Activated CD4-positive, alpha-beta memory T cell treated with anti-CD3 and anti-CD28 coated beads for 36 hours (primary cell): ENCODE measurements at regions not wholly inside any gene's neighbourhood (a gene's known extent, or its start where the extent isn't known, plus 50 kb on each side); places are given as distances from the start of the nearest gene placed in this dataset.

Experiments
- CTCF ChIA-PET: fragments of 350-600 bp; sonication (Branson Sonifier 250); formaldehyde crosslinking; loops from one replicate; lab custom pipeline; 2021; ENCODE audit warnings: antibody characterized with exemption, inconsistent platforms; lab: Charles Lee
- POLR2A ChIA-PET: fragments of 350-600 bp; sonication (Branson Sonifier 250); formaldehyde crosslinking; loops from one replicate; lab custom pipeline; 2021; ENCODE audit warnings: antibody characterized with exemption; lab: Charles Lee
- DNase-seq: peaks from one replicate; pipeline ENCODE4 v3.0.0-alpha.2; 2020
- H3K27ac Mint-ChIP-seq: one replicate; pipeline ENCODE4 v1.8.0; 2021; ENCODE audit warnings: mixed read lengths
- H3K27me3 Mint-ChIP-seq: one replicate; pipeline ENCODE4 v1.8.0; 2021; ENCODE audit warnings: mixed read lengths
- H3K36me3 Mint-ChIP-seq: one replicate; pipeline ENCODE4 v1.8.0; 2021; ENCODE audit warnings: mixed read lengths
- H3K4me1 Mint-ChIP-seq: one replicate; pipeline ENCODE4 v1.8.0; 2021; ENCODE audit warnings: low read depth, mixed read lengths
- H3K4me3 Mint-ChIP-seq: one replicate; pipeline ENCODE4 v1.8.0; 2021; ENCODE audit warnings: mild to moderate bottlenecking, mixed read lengths
- H3K9me3 Mint-ChIP-seq: one replicate; pipeline ENCODE4 v1.8.0; 2021; ENCODE audit warnings: mixed read lengths
- intact Hi-C: fragments of 100-400 bp; cut with micrococcal nuclease; formaldehyde crosslinking; loops from one replicate; pipeline ENCODE4 v1.15.1; 2023

DNA sequence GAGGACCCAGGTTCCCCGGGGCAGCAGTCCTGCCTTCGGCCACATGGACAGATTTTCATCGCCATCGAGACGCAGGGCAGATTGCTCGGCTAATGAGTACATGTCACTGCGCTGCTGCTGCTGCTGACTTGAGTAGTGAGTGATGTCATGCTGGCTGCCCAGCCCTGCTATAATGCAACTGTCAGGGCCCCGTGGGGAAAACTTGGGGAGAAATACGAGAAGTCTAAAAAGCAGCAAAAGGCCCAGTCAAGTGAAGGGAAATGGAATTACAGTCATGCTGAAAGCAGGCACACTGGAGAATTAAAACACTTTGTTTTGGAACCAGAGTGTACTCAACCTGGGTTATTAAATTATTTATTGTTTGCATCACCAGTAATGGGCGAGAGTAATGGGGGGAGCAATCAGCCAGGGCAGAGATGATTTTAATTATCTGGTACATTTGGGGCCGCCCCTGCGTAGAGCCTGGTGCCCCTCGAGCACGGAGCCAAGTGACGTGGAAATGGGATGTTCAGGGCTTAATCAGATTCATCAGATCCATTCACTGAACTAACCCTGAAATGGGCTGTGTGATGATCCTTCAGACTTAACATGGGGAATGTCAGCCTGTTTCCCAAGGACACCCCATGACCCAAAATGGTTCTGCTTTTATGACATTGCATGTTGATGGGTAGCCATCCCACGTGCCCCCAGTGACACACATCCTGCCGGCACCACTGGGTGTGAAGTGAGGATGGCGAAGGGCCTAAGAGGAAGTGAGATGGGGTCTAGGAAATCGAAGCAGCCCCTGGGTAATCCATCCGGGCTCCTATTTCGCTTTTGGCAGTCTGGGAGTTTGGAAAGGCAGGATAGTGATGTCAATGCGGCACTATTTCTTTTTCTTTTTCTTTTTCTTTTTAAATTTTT lies 241.6 kb upstream of the CADM1 start:
- Mint-ChIP-seq H3K4me1 (no peaks in the 10 kb centered on the region), H3K27ac (no peak overlapping the region), H3K27me3 (peaks cover 2% of the 10 kb centered on the region), H3K36me3 (no peaks in the 10 kb centered on the region), H3K9me3 (no peaks in the 10 kb centered on the region), H3K4me3 (no peak overlapping the region)
- ChIA-PET POLR2A (no interaction called here), CTCF (no interaction called here)
- intact Hi-C loops: no loop called here
- no peak for DNase-seq

GRCh38 chr11:115745066-115745465 lies 240.9 kb upstream of the CADM1 start:
- DNase-seq: no peak
- H3K36me3 Mint-ChIP-seq: no peaks in the 10 kb centered on the region
- no peaks in the 10 kb centered on the region for H3K9me3 Mint-ChIP-seq
- H3K4me1 Mint-ChIP-seq: no peaks in the 10 kb centered on the region
- H3K4me3 Mint-ChIP-seq: no peak overlapping the region
- ChIA-PET CTCF (no interaction called here), POLR2A (no interaction called here)
- no peaks in the 10 kb centered on the region for H3K27me3 Mint-ChIP-seq
- intact Hi-C loops: no loop called here
- H3K27ac Mint-ChIP-seq: no peak overlapping the region

DNA sequence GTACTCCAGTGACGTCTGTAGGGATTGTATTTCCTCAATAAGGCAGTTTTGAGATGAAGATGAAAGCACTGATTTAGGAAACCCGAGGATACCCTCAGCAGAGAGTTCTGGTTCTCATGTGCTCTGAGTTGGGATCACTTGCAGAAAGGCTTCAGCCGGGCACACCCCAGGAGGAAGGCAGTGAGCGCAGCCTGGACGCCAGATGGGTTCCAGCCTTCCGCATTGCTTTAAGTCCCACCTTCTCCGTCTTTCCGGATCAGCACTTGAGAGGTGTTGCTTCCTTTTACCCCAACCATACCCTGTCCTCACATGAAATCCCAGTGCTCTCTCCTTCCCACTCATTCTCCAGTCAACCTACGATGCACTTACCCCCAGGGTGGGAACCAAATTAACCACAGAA lies 239.5 kb upstream of the CADM1 start:
- CTCF ChIA-PET: no interaction called here
- H3K27ac Mint-ChIP-seq: no peak overlapping the region
- intact Hi-C loops: no loop called here
- no peaks in the 10 kb centered on the region for H3K9me3 Mint-ChIP-seq
- H3K36me3 Mint-ChIP-seq: no peaks in the 10 kb centered on the region
- POLR2A ChIA-PET: no interaction called here
- H3K4me1 Mint-ChIP-seq: no peaks in the 10 kb centered on the region
- no peak for DNase-seq
- H3K27me3 Mint-ChIP-seq: no peaks in the 10 kb centered on the region
- H3K4me3 Mint-ChIP-seq: no peak overlapping the region

- no peak for DNase-seq
- Mint-ChIP-seq H3K27ac (no peak overlapping the region), H3K9me3 (no peaks in the 10 kb centered on the region), H3K4me1 (no peaks in the 10 kb centered on the region), H3K36me3 (no peaks in the 10 kb centered on the region), H3K27me3 (no peaks in the 10 kb centered on the region), H3K4me3 (no peak overlapping the region)
- CTCF ChIA-PET: no interaction called here
- POLR2A ChIA-PET: no interaction called here
- intact Hi-C loops: no loop called here
Observed at GRCh38 chr11:115741376-115742107, 237.3 kb upstream of the CADM1 start.

- H3K36me3 Mint-ChIP-seq: no peaks in the 10 kb centered on the region
- H3K4me3 Mint-ChIP-seq: no peak overlapping the region
- no peak overlapping the region for H3K27ac Mint-ChIP-seq
- POLR2A ChIA-PET: no interaction called here
- intact Hi-C loops: no loop called here
- no peaks in the 10 kb centered on the region for H3K4me1 Mint-ChIP-seq
- no peaks in the 10 kb centered on the region for H3K27me3 Mint-ChIP-seq
- CTCF ChIA-PET: no interaction called here
- no peaks in the 10 kb centered on the region for H3K9me3 Mint-ChIP-seq
- DNase-seq: no peak
Observed at GRCh38 chr11:115740324-115740723, 236.1 kb upstream of the CADM1 start.

DNA sequence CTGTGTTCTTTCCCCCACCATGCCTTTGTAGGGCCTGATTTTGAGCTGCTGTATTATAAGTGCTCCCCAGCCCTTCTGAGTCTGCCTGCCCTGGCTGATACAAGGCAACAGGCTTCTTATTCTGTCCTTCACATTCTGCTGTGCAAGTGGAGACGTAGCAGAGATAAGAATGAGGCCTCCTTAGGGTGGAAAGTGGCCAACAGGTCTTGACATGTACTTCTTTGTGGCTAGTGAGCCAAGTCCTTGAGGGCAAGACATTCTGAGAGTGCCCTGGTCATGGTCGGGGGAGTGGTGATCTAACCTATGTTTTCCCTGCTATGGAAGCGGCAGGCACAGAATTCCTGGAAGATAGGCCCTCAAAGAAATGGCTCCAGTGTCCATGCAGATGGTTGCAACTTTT lies 235.7 kb upstream of the CADM1 start:
- H3K36me3 Mint-ChIP-seq: no peaks in the 10 kb centered on the region
- intact Hi-C loops: no loop called here
- no peaks in the 10 kb centered on the region for H3K9me3 Mint-ChIP-seq
- no peak overlapping the region for H3K4me3 Mint-ChIP-seq
- CTCF ChIA-PET: no interaction called here
- POLR2A ChIA-PET: no interaction called here
- no peaks in the 10 kb centered on the region for H3K27me3 Mint-ChIP-seq
- no peak for DNase-seq
- no peaks in the 10 kb centered on the region for H3K4me1 Mint-ChIP-seq
- H3K27ac Mint-ChIP-seq: no peak overlapping the region

GRCh38 chr11:115739146-115739545 lies 234.9 kb upstream of the CADM1 start:
- no peak overlapping the region for H3K27ac Mint-ChIP-seq
- no peaks in the 10 kb centered on the region for H3K27me3 Mint-ChIP-seq
- no peaks in the 10 kb centered on the region for H3K36me3 Mint-ChIP-seq
- H3K4me1 Mint-ChIP-seq: no peaks in the 10 kb centered on the region
- ChIA-PET CTCF (no interaction called here), POLR2A (no interaction called here)
- intact Hi-C loops: no loop called here
- H3K9me3 Mint-ChIP-seq: no peaks in the 10 kb centered on the region
- no peak overlapping the region for H3K4me3 Mint-ChIP-seq
- no peak for DNase-seq

GRCh38 chr11:115737875-115738274 lies 233.7 kb upstream of the CADM1 start:
- H3K9me3 Mint-ChIP-seq: no peaks in the 10 kb centered on the region
- H3K27ac Mint-ChIP-seq: no peak overlapping the region
- no peaks in the 10 kb centered on the region for H3K4me1 Mint-ChIP-seq
- no peak for DNase-seq
- no peak overlapping the region for H3K4me3 Mint-ChIP-seq
- no peaks in the 10 kb centered on the region for H3K27me3 Mint-ChIP-seq
- ChIA-PET CTCF (no interaction called here), POLR2A (no interaction called here)
- intact Hi-C loops: no loop called here
- no peaks in the 10 kb centered on the region for H3K36me3 Mint-ChIP-seq

DNA sequence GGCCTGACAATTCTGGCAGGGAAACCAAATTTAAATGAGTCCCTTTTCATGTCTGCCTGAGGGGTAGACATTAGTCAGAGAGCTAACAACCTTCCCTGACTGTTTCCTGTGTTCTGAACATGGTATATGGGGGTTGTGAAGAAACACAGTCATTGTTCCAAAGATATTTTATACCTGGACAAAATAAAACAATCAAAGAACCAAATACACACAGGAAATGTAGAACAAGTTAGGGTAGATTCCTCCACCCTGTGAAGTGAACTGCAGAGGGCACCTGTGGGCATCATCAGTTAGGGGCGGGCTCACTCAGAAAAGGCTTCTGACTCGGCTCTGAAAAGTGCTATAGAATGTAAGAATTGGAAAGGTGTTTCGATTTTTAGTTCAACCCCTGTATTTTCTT lies 231.9 kb upstream of the CADM1 start:
- Mint-ChIP-seq H3K36me3 (no peaks in the 10 kb centered on the region), H3K4me1 (no peaks in the 10 kb centered on the region), H3K27ac (no peak overlapping the region), H3K9me3 (no peaks in the 10 kb centered on the region), H3K4me3 (no peak overlapping the region), H3K27me3 (no peaks in the 10 kb centered on the region)
- intact Hi-C loops: no loop called here
- ChIA-PET POLR2A (no interaction called here), CTCF (no interaction called here)
- no peak for DNase-seq

DNA sequence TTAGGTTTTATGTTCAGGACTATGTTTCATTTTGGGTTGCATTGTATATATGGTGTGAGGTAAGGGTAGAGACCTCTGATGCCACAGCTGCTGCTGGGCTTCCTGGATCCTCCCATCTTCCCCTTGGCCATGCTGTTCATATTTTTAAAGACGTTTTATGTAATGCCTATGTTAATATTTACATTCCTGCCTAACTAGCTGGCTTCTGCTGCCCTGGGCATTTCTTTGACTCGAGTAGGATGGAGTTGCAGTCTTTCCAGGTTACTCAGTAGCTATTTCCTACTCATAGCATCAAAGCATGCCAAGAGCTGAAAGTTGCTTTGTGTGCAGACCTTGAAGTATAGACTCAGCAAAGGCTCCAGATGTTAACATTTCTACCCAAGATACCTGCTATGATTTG lies 220.5 kb upstream of the CADM1 start:
- no peaks in the 10 kb centered on the region for H3K9me3 Mint-ChIP-seq
- intact Hi-C loops: no loop called here
- H3K36me3 Mint-ChIP-seq: no peaks in the 10 kb centered on the region
- H3K27me3 Mint-ChIP-seq: no peaks in the 10 kb centered on the region
- no peak for DNase-seq
- no peaks in the 10 kb centered on the region for H3K4me1 Mint-ChIP-seq
- H3K27ac Mint-ChIP-seq: no peak overlapping the region
- ChIA-PET POLR2A (no interaction called here), CTCF (no interaction called here)
- no peak overlapping the region for H3K4me3 Mint-ChIP-seq

- CTCF ChIA-PET: no interaction called here
- H3K4me1 Mint-ChIP-seq: no peaks in the 10 kb centered on the region
- intact Hi-C loops: no loop called here
- no peaks in the 10 kb centered on the region for H3K9me3 Mint-ChIP-seq
- no peaks in the 10 kb centered on the region for H3K27me3 Mint-ChIP-seq
- no peak overlapping the region for H3K4me3 Mint-ChIP-seq
- H3K27ac Mint-ChIP-seq: no peak overlapping the region
- no peak for DNase-seq
- POLR2A ChIA-PET: no interaction called here
- no peaks in the 10 kb centered on the region for H3K36me3 Mint-ChIP-seq
Observed at GRCh38 chr11:115722711-115723110, 218.5 kb upstream of the CADM1 start.

GRCh38 chr11:115721296-115721995 lies 217.2 kb upstream of the CADM1 start:
- CTCF ChIA-PET: no interaction called here
- H3K27me3 Mint-ChIP-seq: no peaks in the 10 kb centered on the region
- no peak overlapping the region for H3K27ac Mint-ChIP-seq
- DNase-seq: no peak
- intact Hi-C loops: no loop called here
- no peak overlapping the region for H3K4me3 Mint-ChIP-seq
- POLR2A ChIA-PET: no interaction called here
- H3K9me3 Mint-ChIP-seq: no peaks in the 10 kb centered on the region
- H3K36me3 Mint-ChIP-seq: no peaks in the 10 kb centered on the region
- no peaks in the 10 kb centered on the region for H3K4me1 Mint-ChIP-seq
